K562 (cell line): ENCODE measurements at regions not wholly inside any gene's neighbourhood (a gene's known extent, or its start where the extent isn't known, plus 50 kb on each side); places are given as distances from the start of the nearest gene placed in this dataset.

ENCODE experiments used
- ATAC-seq: fragments of 200-7000 bp; cut with Tn5 transposase; 3 replicates; pipeline ENCODE4 v1.9.1; 2020; ENCODE audit warnings: moderate library complexity
- BruUV-seq: library from RNA; stranded (reverse); fragments of 400-500 nt; replicated peaks from 2 replicates; lab custom pipeline; 2021; lab: Mats Ljungman, UMichigan
- CTCF ChIA-PET: fragments of 300-600 bp; formaldehyde crosslinking; extraction: SDS; loops from one replicate; lab custom pipeline; 2021; ENCODE audit warnings: low intra/inter-chr PET ratio; lab: Yijun Ruan, JAX
- POLR2A ChIA-PET: fragments of 300-600, 350-650 bp; sonication (Branson Sonifier 250); formaldehyde crosslinking; extraction: SDS; loops from one replicate; lab custom pipeline; 2021; ENCODE audit warnings: antibody characterized with exemption, inconsistent platforms; lab: Yijun Ruan, JAX
- DNase-seq, 4 experiments: peaks; one replicate each; pipeline versions ENCODE4 v3.0.0 to v3.0.0-alpha.2; 2011 to 2018; ENCODE audit warnings: low spot score in 3 of 4, mixed read lengths in 3 of 4; ENCODE audit errors: extremely low read depth in 1 of 4
- FAIRE-seq: peaks from 2 replicates; lab custom pipeline; 2011; peaks lifted over from hg19 to GRCh38; lab: Jason Lieb, UNC
- H2AFZ ChIP-seq: 2 replicates; pipeline ENCODE4 v1.6.0; 2011; ENCODE audit warnings: low read depth, low read length, control low read depth, inconsistent platforms
- H3K27ac ChIP-seq: fragments of 200-600 bp; 3 replicates; pipeline ENCODE4 v1.8.0; 2011; ENCODE audit warnings: low read depth, mild to moderate bottlenecking, control low read depth, inconsistent platforms, low read length, moderate library complexity, mixed read lengths; ENCODE audit errors: extremely low read depth
- H3K27me3 ChIP-seq, 2 experiments: fragments of 300-600 bp in 1 of 2; 2 replicates in 1 of 2; 3 replicates in 1 of 2; pipeline versions ENCODE4 v1.6.0 to v1.8.0; 2011; ENCODE audit warnings: inconsistent platforms in 2 of 2, low read length in 2 of 2, mild to moderate bottlenecking in 1 of 2, mixed read lengths in 1 of 2, moderate library complexity in 1 of 2; ENCODE audit not compliant: control insufficient read depth in 2 of 2, insufficient read depth in 2 of 2
- H3K36me3 ChIP-seq: fragments of 300-600 bp; 3 replicates; pipeline ENCODE4 v1.8.0; 2011; ENCODE audit warnings: mild to moderate bottlenecking, low read length, inconsistent platforms; ENCODE audit not compliant: control insufficient read depth, insufficient read depth
- H3K4me1 ChIP-seq, 2 experiments: fragments of 200-600 bp in 1 of 2; replicated peaks in 1 of 2; 2 replicates in 1 of 2; 3 replicates in 1 of 2; pipeline versions ENCODE4 v1.5.1 to v1.8.0; 2011; ENCODE audit warnings: inconsistent platforms in 2 of 2, low read length in 2 of 2, mild to moderate bottlenecking in 1 of 2, mixed read lengths in 1 of 2, moderate library complexity in 1 of 2; ENCODE audit not compliant: control insufficient read depth in 2 of 2, insufficient read depth in 2 of 2
- H3K4me2 ChIP-seq: 2 replicates; pipeline ENCODE4 v1.6.1; 2011; ENCODE audit warnings: low read length, control low read depth, inconsistent platforms, mixed read lengths; ENCODE audit not compliant: insufficient read depth
- H3K4me3 ChIP-seq: fragments of 200-600 bp; sonication (generic), shearing (Covaris generic); 2 replicates; pipeline ENCODE4 v1.5.1; 2016; ENCODE audit warnings: control low read depth, inconsistent platforms
- H3K79me2 ChIP-seq: fragments of 200-600 bp; 3 replicates; pipeline ENCODE4 v1.8.0; 2011; ENCODE audit warnings: low read length, inconsistent platforms; ENCODE audit not compliant: control insufficient read depth, insufficient read depth
- H3K9ac ChIP-seq, 2 experiments: 2 replicates each; pipeline versions ENCODE4 v1.6.0 to v1.6.1; 2011; ENCODE audit warnings: low read depth in 2 of 2, low read length in 2 of 2, control low read depth in 1 of 2, inconsistent platforms in 1 of 2, mild to moderate bottlenecking in 1 of 2, mixed read lengths in 1 of 2; ENCODE audit not compliant: insufficient read depth in 1 of 2
- H3K9me1 ChIP-seq: one replicate; pipeline ENCODE4 v1.6.0; 2011; ENCODE audit warnings: inconsistent platforms, mild to moderate bottlenecking, low read length, moderate library complexity; ENCODE audit not compliant: control insufficient read depth, insufficient read depth
- H3K9me3 ChIP-seq: replicated peaks from 2 replicates; pipeline ENCODE4 v1.5.1; 2011; ENCODE audit warnings: low read depth, low read length, inconsistent platforms; ENCODE audit not compliant: control insufficient read depth, insufficient read depth
- H4K20me1 ChIP-seq: replicated peaks from 2 replicates; pipeline ENCODE4 v1.6.1; 2011; ENCODE audit warnings: low read length, inconsistent platforms, mixed read lengths; ENCODE audit not compliant: control insufficient read depth, insufficient read depth
- ARNT ChIP-seq, 2 experiments: fragments of 450-650 bp; IDR thresholded peaks; 2 replicates each; pipeline ENCODE4 v1.6.1; 2016; ENCODE audit warnings: mild to moderate bottlenecking in 1 of 2
- KAT7 ChIP-seq: sonication (generic); formaldehyde crosslinking; IDR thresholded peaks from 2 replicates; pipeline ENCODE4 v1.8.0; 2022; ENCODE audit warnings: missing genetic modification reagents, mild to moderate bottlenecking, borderline replicate concordance
- NCOA4 ChIP-seq: fragments of 450-650 bp; IDR thresholded peaks from 2 replicates; pipeline ENCODE4 v1.6.1; 2018; ENCODE audit warnings: mild to moderate bottlenecking; ENCODE audit not compliant: partially characterized antibody
- POLR3A ChIP-seq: IDR thresholded peaks from 2 replicates; pipeline ENCODE4 v1.6.1; 2011; ENCODE audit warnings: borderline replicate concordance, mild to moderate bottlenecking, moderate library complexity; ENCODE audit not compliant: insufficient read length, insufficient read depth; ENCODE audit errors: extremely low read depth
- SAFB2 ChIP-seq: fragments of 200-400 bp; formaldehyde crosslinking; IDR thresholded peaks from 2 replicates; pipeline ENCODE4 v1.6.1; 2018; ENCODE audit warnings: borderline replicate concordance, low read length, low read depth, moderate library complexity; ENCODE audit not compliant: severe bottlenecking
- TEAD1 ChIP-seq, 2 experiments: fragments of 450-650 bp in 1 of 2; sonication (generic) in 1 of 2; formaldehyde crosslinking; IDR thresholded peaks; 2 replicates each; pipeline versions ENCODE4 v1.4.0 to v1.8.0; 2020 to 2022; ENCODE audit warnings: mild to moderate bottlenecking in 2 of 2, missing genetic modification reagents in 1 of 2
- ZBTB17 ChIP-seq: fragments of 450-650 bp; formaldehyde crosslinking; IDR thresholded peaks from 2 replicates; pipeline ENCODE4 v1.4.0; 2020; ENCODE audit warnings: mild to moderate bottlenecking
- ZNF165 ChIP-seq: fragments of 250-450 bp; sonication (Bioruptor Pico); IDR thresholded peaks from 2 replicates; pipeline ENCODE4 v1.4.0; 2020; ENCODE audit warnings: borderline replicate concordance
- ZNF407 ChIP-seq: fragments of 450-650 bp; IDR thresholded peaks from 2 replicates; pipeline ENCODE4 v1.6.1; 2016; ENCODE audit warnings: low read depth
- ZNF699 ChIP-seq: fragments of 250-450 bp; sonication (Bioruptor Pico); IDR thresholded peaks from 2 replicates; pipeline ENCODE4 v1.8.0; 2021; ENCODE audit warnings: mild to moderate bottlenecking, moderate library complexity; ENCODE audit not compliant: insufficient replicate concordance
- WGBS: fragments of 100-300 bp; shearing (Covaris generic); methylation state at CpG from one replicate; pipeline ENCODE4 v1.1.6; 2016; ENCODE audit warnings: low coverage, mixed read lengths; ENCODE audit not compliant: insufficient coverage; ENCODE audit errors: missing lambda C conversion rate; 5-methylcytosine and 5-hydroxymethylcytosine counted together
- in situ Hi-C: fragments of 300-500 bp; cut with MboI; formaldehyde crosslinking; loops from 4 replicates; pipeline ENCODE4 v1.15.0; 2018; ENCODE audit warnings: inconsistent platforms, mixed read lengths
- intact Hi-C: fragments of 100-400 bp; cut with micrococcal nuclease; formaldehyde crosslinking; loops from 2 replicates; pipeline ENCODE4 v1.14.2; 2022

GRCh38 chr11:81942646-81943045 lies 791.0 kb downstream of the FAM181B start:
- ChIA-PET CTCF (no interaction called here), POLR2A (no interaction called here)
- H4K20me1 ChIP-seq: no peaks in the 10 kb centered on the region
- no peaks in the 10 kb centered on the region for H3K4me1 ChIP-seq
- no peaks in the 10 kb centered on the region for H3K9me3 ChIP-seq
- H2AFZ ChIP-seq: no peak overlapping the region
- no peaks in the 10 kb centered on the region for H3K27me3 ChIP-seq
- intact Hi-C loops: no loop called here
- no peak overlapping the region for H3K9ac ChIP-seq
- H3K36me3 ChIP-seq: no peaks in the 10 kb centered on the region
- no peak for TF ChIP-seq KAT7 (CRISPR knock-in tag)
- no peak for TF ChIP-seq NCOA4
- no peak for TF ChIP-seq ZNF699 (CRISPR knock-in tag)
- TF ChIP-seq TEAD1 (CRISPR knock-in tag; IDR thresholded peaks at IDR 0.05): no peak
- TF ChIP-seq ARNT (IDR thresholded peaks at IDR 0.05): no peak
- no peak for TF ChIP-seq ZNF407
- TF ChIP-seq POLR3A: no peak
- no peak for TF ChIP-seq SAFB2
- no peak for TF ChIP-seq ZNF165
- TF ChIP-seq ZBTB17 (CRISPR knock-in tag): no peak
- ATAC-seq (no peak), DNase-seq (no peak), FAIRE-seq (no peak)
- H3K4me2 ChIP-seq: no peak overlapping the region
- no peaks in the 10 kb centered on the region for H3K9me1 ChIP-seq
- no peak overlapping the region for H3K27ac ChIP-seq
- no peaks in the 10 kb centered on the region for H3K79me2 ChIP-seq
- no TSS peak for BruUV-seq
- in situ Hi-C loops: no loop called here
- WGBS: 0% methylated on average over 2 of the region's 2 CpGs
- H3K4me3 ChIP-seq: no peak overlapping the region
